T-helper 9 cell (primary cell): ENCODE measurements at regions not wholly inside any gene's neighbourhood (a gene's known extent, or its start where the extent isn't known, plus 50 kb on each side); places are given as distances from the start of the nearest gene placed in this dataset.
"Not testable (repeated sequence)": the region's sequence is repeated elsewhere in the genome, so short reads cannot be mapped to it uniquely, and the experiment has no call there.

ENCODE experiments used
- DNase-seq: peaks from one replicate; pipeline ENCODE4 v3.0.0-alpha.2; 2020

DNA sequence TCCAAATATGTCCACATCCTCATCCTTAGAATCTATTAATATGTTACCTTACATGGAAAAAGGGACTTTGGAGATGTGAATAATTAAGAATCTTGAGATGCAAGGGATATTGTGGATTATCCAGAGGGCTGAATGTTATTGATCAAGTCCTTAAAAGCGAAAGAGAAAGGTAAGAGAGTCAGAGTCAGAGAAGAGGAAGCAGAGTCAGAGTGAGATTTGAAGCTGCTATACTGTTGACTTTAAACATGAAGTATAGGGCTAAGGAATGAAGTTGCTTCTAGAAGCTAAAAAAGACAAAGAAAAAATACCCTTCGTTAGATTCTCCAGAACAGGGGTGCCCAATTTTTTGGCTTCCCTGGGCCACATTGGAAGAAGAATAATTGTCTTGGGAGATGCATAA lies 627.2 kb upstream of the SLITRK6 start:
- DNase-seq = no peak

GRCh38 chr13:86429756-86430155 lies 630.5 kb upstream of the SLITRK6 start:
- DNase-seq = no peak

- no peak for DNase-seq
Measured at GRCh38 chr13:86438034-86438433, 638.8 kb upstream of the SLITRK6 start.

- DNase-seq = no peak
Measured at GRCh38 chr13:86445206-86445605, 646.0 kb upstream of the SLITRK6 start.

- DNase-seq = no peak
Measured at GRCh38 chr13:86445672-86446071, 646.5 kb upstream of the SLITRK6 start.

DNA sequence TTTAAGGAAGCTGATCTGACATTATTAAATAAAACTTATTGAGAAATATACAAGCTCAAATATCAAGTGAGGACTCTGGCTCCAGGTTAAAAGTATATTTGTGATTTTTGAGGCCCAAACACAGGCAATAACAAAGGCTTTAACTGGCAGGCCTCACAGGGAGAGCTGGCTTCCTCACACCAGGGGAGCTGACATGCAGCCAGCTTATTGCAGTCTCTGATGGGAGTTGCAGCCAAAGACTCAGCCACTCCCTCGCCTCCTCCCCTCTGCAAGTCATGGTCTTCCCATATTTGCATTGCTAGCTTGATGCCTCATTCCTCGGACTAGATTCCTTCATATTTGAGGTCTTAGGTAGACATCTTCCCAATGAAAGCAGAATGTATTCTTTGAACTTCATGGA lies 647.1 kb upstream of the SLITRK6 start:
- DNase-seq = no peak

DNA sequence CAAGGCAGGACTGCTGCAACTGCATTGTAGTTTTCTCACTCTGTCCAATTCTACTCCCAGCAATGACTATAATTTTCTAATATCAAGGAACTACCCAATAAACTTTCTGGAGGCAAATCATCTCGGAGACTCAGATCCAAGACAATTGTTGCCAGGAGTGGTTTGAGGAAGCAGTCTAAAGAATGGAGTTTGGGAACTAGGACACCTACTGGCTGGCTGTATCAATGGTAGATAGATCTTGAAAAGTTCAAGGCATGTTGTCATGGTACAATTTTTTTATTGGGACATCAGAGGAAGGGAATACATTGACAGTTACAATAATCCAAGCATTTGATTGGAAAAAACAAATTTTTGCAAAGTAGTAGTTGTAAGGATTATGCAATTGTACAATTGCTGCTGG lies 648.3 kb upstream of the SLITRK6 start:
- no peak for DNase-seq

DNA sequence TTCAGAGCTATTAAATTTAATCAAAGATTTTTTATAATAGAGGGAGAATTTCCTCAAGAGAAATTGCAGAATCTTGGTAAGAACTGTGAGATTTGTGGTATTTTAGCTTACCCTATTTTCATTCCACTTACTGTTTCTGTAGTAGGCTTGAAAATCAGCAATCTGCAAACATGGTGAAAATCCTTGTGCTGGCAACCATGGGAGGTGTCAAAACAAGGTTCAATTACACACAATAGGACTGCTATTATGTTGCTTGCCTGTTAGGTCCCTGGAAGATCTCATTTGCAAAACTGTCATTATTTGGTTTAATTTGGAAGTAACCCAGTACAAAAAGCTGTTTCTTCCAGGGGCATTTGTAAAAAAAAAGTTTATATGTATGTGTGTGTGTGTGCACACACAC lies 662.8 kb upstream of the SLITRK6 start:
- DNase-seq = no peak

DNA sequence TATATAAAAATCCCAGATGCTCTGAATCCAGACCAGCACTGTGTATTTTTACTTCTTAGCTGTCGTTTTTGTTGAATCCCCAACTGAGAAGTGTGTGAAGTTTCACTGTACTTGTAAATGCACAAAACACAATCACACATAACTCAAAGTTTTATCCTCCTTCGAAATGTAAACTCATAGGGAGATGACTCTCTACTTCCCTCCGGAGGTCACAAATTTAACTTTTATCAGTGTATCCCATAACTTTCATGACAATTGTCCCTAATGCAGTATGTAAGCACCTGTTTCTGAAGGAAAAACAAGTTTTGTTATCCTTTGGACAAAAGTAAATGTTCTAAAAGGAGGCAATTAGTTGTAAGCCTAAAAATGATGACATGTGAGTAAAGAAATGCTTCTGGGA lies 665.0 kb upstream of the SLITRK6 start:
- no peak for DNase-seq

GRCh38 chr13:86474971-86475370 lies 675.8 kb upstream of the SLITRK6 start:
- no peak for DNase-seq

DNA sequence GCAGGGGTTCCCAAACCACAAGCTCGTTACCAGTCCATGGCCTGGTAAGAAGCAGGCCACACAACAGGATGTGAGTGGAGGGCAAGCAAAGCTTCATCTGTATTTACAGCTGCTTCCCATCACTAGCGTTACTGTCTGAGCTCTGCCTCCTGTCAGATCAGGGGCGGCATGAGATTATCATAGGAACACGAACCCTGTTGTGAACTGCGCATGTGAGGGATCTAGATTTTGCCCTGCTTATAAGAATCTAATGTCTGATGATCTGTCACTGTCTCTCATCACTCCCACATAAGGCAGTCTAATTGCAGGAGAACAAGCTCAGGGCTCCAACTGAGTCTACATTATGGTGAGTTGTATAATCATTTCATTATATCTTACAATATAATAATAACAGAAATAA lies 677.4 kb upstream of the SLITRK6 start:
- DNase-seq = no peak

GRCh38 chr13:86486582-86486981 lies 687.4 kb upstream of the SLITRK6 start:
- DNase-seq = no peak

DNA sequence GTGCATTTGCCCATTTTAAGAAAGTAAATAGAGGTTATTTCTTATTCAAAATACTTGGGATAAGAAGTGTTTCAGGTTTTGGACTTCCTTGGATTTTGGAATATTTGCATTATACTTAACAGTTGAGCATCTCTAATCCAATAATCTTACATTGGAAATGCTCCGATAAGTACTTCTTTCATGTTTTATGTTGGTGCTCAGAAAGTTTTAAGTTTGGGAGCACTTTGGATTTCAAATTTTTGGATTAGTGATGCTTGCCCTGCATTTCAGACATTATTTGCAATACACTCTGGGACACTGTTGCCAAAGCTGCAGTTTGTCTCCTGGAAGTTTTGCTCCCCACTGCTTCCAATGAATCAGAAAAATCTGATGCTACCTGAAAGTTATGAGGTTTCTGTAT lies 691.9 kb upstream of the SLITRK6 start:
- DNase-seq = no peak

DNA sequence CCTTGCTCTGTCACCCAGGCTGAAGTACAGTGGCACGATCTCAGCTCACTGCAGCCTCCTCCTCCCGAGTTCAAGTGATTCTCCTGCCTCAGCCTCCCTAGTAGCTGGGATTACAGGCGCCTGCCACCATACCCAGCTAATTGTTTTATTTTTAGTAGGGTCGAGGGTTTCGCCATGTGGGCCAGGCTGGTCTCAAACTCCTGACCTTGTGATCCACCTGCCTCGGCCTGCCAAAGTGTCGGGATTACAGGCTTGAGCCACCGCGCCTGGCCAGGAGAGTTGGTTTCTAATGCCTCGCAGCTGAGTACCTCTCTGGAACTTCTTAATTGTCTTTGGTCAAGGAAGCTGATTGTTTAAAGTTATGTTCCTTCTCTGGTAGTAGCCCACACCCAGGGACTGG lies 702.7 kb upstream of the SLITRK6 start:
- not testable (repeated sequence) for DNase-seq

- DNase-seq = no peak
Measured at GRCh38 chr13:86510792-86511191, 711.6 kb upstream of the SLITRK6 start.

DNA sequence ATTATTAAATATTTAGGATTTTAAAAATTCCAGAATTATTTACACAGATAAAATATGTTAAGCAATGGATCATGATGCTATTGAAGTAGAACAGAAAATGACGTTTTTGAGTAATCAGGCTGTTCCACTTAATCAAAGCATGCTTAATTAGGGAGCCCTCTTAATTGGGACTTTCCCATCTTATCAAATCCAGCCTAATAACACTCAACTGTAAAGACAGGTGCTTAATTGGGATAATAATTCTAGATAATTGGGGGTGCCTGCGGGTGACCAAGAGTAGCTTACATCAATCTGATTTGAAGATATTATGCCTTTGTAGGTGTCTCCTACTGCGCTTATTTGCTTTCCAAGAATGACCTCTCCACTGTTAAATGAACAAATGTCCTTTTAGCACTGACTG lies 742.2 kb upstream of the SLITRK6 start:
- no peak for DNase-seq

- no peak for DNase-seq
Measured at GRCh38 chr13:86554066-86554465, 754.8 kb upstream of the SLITRK6 start.

DNA sequence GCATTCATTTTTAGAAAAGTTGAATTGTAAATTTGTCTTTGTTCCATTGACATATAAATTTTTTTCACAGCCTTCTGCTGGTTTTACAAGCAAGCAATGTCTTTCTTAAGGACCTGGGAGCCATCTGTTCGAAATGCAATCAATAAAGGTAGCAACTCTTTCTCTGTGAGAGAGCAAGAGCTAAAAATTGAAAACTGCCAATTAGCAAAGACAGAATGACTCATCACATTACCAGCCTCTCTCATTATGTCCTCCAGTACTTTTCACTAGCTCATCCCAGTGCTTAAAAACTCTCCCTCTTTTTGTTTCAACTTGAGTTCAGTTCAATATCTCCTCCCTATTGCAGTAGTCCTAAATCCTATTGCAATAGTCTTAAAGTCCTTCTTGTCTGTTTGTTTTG lies 760.7 kb upstream of the SLITRK6 start:
- no peak for DNase-seq

DNA sequence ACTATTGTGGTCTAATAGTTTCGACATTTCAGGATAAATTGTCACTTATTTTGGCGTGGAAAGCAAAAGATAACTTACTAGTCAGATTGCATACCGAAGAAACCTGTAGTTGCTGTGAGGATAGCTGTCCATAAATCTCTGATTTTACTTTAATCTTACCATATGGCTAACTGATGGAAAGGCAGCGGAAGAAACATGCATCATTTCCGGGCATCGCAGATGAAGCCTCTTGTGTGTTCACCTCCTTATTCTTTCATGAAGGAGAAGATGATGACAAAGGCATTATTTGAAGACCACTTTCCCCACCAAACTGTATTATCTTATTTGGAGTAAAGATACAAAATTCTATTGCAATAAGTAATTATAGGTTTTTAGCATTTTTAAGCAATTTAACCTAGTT lies 763.6 kb upstream of the SLITRK6 start:
- DNase-seq = no peak

DNA sequence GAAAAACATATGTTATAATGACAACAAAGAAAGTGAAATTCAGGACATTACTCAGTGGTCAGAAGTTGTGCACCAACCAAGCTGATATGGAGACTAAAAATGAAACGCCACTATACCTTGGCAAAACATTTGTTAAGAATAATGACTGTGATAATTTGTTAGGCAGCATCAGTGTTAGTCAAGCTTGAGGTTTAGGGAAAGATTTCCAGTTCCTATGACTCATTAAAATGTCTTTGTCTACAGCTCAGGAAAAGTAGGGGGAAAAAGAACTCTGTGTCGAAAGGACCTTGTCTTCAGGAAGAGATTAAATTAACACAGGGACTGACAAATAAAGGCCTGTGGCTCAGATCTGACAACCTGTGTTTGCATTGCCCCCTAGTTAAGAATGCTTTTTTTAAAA lies 764.1 kb upstream of the SLITRK6 start:
- no peak for DNase-seq

DNA sequence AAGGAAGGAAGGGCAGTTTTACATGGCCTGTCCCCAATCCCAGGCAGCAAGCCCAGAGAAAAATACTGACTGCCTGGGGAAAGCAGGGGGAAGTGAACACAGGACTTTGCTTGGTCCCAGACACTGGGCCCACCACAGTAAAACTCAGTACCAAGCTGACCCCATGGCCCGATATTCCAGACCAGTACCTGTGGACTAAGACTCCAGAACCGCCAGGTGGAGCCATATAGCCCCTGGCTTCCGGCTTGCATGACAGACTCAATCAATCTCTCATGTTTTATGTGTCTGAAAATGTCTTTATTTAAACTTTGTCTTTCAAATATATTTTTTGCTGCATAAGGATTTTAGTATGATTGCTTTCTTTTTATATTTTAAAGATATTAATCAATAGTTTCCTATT lies 767.9 kb upstream of the SLITRK6 start:
- DNase-seq = no peak

DNA sequence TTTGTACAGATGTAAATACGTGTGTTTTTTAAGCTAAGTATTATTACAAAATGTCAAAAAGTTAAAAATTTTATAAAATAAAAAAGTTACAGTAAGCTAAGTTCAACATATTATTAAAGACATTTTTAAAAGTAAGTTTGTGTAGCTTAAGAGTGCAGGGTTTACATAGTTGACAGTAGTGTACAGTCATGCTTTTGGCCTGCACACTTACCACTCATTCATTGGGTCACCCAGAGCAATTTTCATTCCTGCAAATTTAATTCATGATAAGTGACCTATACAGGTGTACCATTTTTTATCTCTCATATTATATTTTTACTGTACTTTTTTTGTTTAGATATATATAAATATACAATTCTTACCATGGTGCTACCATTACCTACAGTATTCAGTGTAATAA lies 769.9 kb upstream of the SLITRK6 start:
- no peak for DNase-seq

- no peak for DNase-seq
Measured at GRCh38 chr13:86569974-86570373, 770.8 kb upstream of the SLITRK6 start.

DNA sequence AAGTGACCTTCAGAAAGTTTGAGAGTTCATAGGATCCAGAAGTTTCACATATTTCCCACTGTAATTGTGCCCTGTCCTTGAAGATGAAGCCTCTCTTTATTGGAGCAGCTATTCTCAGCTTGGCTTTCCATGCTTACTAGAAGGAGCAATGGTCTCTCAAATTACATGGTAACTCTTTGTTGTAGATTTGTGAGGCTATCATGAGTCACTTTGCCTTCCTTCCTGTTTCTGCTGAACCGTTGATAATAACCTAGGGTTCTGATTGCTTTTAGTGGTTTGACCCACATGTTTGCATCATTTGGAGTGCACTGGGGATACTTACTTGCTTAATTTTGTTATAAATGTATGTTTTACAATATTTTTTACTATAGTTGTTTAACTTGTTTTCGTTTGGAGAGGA lies 772.9 kb upstream of the SLITRK6 start:
- DNase-seq = no peak

- no peak for DNase-seq
Measured at GRCh38 chr13:86579662-86580061, 780.4 kb upstream of the SLITRK6 start.

DNA sequence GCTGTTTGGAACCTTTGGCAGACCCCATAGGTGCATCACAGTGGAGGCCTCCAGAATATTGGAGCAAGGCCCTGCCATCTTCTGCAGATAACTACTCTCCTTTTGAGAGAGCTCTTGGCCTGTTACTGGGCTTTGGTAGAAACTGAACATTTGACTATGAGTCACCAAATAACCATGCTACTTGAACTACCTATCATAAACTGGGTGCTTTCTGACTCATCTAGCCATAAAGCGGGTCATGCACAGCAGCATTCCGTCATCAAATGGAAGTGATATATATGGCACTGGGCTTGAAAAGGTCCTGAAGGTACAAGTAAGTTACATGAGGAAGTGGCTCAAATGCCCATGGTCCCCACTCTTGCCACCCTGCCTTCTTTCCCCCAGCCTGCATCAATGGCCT lies 782.5 kb upstream of the SLITRK6 start:
- DNase-seq = no peak
